ENCODE measurements at regions not wholly inside any gene's neighbourhood (a gene's known extent, or its start where the extent isn't known, plus 50 kb on each side); places are given as distances from the start of the nearest gene placed in this dataset.
"Not testable (repeated sequence)": the region's sequence is repeated elsewhere in the genome, so short reads cannot be mapped to it uniquely, and the experiment has no call there.

DNA sequence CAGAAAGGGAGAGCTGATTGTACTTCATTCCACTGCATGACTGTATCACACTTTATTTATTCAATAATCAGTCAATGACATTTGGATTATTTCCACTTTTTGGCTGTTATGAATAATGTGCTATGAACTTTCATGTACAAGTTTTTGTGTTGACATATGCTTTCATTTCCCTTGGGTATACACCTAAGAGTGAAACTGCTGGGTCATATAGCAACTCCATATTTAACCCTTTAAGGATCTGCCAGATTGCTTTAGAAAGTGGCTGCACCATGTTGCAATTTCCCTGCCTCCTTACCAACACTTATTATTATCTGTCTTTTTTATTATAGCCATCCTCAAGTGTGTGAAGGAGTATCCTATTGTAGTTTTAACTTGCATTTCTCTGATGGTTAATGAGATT is 108.8 kb upstream of the KCNK1 start:
- no peak for DNase-seq (ENCODE audit: low read depth in 1 of 2, low spot score in 1 of 2)
- no peaks in the 10 kb centered on the region for H3K36me3 ChIP-seq
- no peaks in the 10 kb centered on the region for H3K4me1 ChIP-seq (ENCODE audit: low read depth)
- H3K27me3 ChIP-seq = no peaks in the 10 kb centered on the region
- no peak overlapping the region for H3K27ac ChIP-seq
- no peak for TF ChIP-seq CTCF (IDR thresholded peaks at IDR 0.05; ENCODE audit: low read depth, low read length)
- no peak overlapping the region for H3K4me3 ChIP-seq
- no peaks in the 10 kb centered on the region for H3K9me3 ChIP-seq (ENCODE audit: low read depth)

GRCh38 chr1:233505889-233506288 is 108.0 kb upstream of the KCNK1 start:
- not testable (repeated sequence) for H3K36me3 ChIP-seq

DNA sequence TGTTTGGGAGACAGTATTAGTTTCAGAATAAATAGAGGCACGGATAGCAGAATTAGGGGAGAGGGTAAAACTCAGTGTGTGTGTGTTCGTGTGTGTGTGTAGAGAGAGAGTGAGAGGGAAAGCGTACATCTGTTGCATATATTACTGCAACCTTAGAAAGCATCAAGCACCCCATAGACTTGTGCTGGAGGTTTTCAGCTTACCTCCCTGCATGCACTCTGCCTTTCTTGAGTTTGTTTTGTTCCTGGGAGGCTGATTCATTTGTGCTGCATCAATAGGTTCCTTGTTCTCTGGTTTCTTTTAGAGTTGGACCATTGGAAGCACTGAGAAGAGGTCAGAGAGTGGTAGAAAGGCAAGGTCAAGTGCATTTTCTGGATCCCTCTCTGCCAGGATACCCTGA is 104.4 kb upstream of the KCNK1 start:
- TF ChIP-seq CTCF (IDR thresholded peaks at IDR 0.05; ENCODE audit: low read depth, low read length) = no peak
- H3K27ac ChIP-seq = no peak overlapping the region
- no peak for DNase-seq (ENCODE audit: low read depth in 1 of 2, low spot score in 1 of 2)
- H3K4me3 ChIP-seq = no peak overlapping the region
- no peaks in the 10 kb centered on the region for H3K36me3 ChIP-seq
- no peaks in the 10 kb centered on the region for H3K4me1 ChIP-seq (ENCODE audit: low read depth)
- H3K27me3 ChIP-seq = no peaks in the 10 kb centered on the region
- no peaks in the 10 kb centered on the region for H3K9me3 ChIP-seq (ENCODE audit: low read depth)

More at GRCh38 chr1:233505889-233506288, 108.0 kb upstream of the KCNK1 start:
- not testable (repeated sequence) for DNase-seq (ENCODE audit: low read depth in 1 of 2, low spot score in 1 of 2); H3K4me3 ChIP-seq; H3K27ac ChIP-seq; H3K9me3 ChIP-seq (ENCODE audit: low read depth); H3K27me3 ChIP-seq; H3K4me1 ChIP-seq (ENCODE audit: low read depth)

DNA sequence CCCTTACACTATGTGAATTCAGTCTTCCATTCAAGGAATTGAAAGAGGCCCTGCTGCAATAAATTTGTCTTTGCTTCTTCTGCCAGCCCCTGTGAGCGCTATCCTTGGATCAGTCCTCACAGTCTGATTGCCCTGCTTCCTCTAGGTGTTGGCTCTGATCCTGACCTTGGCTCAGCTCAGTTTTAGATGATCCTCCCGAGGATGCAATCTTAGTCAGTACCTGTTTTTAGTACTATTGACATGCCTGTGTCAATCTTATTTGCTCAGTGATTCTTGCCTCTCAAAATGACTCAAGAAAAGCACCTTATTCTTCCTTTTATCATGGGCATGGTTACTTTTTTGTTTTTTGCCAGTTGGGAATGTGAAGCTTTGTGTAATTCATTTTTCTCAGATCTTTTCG is 101.4 kb upstream of the KCNK1 start:
- no peak for DNase-seq (ENCODE audit: low read depth in 1 of 2, low spot score in 1 of 2)
- TF ChIP-seq CTCF (IDR thresholded peaks at IDR 0.05; ENCODE audit: low read depth, low read length) = no peak
- no peaks in the 10 kb centered on the region for H3K9me3 ChIP-seq (ENCODE audit: low read depth)

DNA sequence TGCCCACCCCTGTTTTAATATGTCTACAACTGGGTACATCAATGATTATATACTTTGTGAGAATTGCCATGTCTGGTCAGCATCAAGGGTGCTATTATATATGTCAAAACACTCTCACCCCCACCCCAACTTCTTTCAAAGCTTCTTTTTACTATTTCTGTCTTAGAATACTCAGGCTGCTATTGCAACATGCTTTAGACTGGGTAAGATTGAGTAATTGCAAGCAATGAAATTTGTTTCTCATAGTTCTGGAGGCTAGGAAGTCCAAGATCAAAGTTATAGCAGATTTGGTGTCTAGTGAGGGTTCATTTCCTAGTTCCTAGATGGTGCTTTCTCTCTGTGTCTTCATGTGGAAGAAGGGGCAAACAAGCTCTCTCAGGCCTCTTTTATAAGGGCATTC is 100.5 kb upstream of the KCNK1 start:
- TF ChIP-seq CTCF (IDR thresholded peaks at IDR 0.05; ENCODE audit: low read depth, low read length) = no peak
- no peaks in the 10 kb centered on the region for H3K9me3 ChIP-seq (ENCODE audit: low read depth)
- H3K27ac ChIP-seq = no peak overlapping the region
- H3K4me1 ChIP-seq (ENCODE audit: low read depth) = no peaks in the 10 kb centered on the region
- H3K4me3 ChIP-seq = no peak overlapping the region
- no peak for DNase-seq (ENCODE audit: low read depth in 1 of 2, low spot score in 1 of 2)
- H3K27me3 ChIP-seq = no peaks in the 10 kb centered on the region
- H3K36me3 ChIP-seq = no peaks in the 10 kb centered on the region

More for the DNA sequence above, 101.4 kb upstream of the KCNK1 start:
- H3K4me1 ChIP-seq (ENCODE audit: low read depth) = no peaks in the 10 kb centered on the region
- no peaks in the 10 kb centered on the region for H3K36me3 ChIP-seq
- no peak overlapping the region for H3K4me3 ChIP-seq
- no peaks in the 10 kb centered on the region for H3K27me3 ChIP-seq
- no peak overlapping the region for H3K27ac ChIP-seq

DNA sequence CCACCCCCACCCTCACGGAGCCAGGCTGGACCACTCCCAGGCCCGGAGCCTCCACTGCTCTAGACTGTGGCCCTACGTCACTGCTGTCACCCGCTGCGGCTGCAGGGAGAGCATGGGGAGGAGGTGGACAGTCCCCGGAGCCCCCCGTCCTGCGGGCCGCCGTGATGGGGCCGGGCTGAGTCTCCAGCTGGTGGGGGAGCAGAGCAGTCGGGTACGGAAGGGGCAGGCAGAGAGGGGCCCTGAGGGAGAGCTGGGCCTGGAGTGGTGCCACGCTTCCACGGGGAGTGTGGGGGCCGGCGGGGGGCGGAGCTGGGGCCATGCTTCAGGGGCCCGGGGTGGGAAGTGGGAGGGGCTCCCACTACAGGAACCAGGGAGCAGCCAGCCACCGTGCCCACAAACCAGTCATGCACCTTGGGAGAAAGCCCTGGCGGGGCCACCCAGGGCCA is 98.9 kb upstream of the KCNK1 start:
- DNase-seq (ENCODE audit: low read depth in 1 of 2, low spot score in 1 of 2) = no peak
- no peak overlapping the region for H3K4me3 ChIP-seq
- no peaks in the 10 kb centered on the region for H3K36me3 ChIP-seq
- no peaks in the 10 kb centered on the region for H3K27me3 ChIP-seq
- TF ChIP-seq CTCF (IDR thresholded peaks at IDR 0.05; ENCODE audit: low read depth, low read length) = no peak
- no peaks in the 10 kb centered on the region for H3K4me1 ChIP-seq (ENCODE audit: low read depth)
- no peak overlapping the region for H3K27ac ChIP-seq
- no peaks in the 10 kb centered on the region for H3K9me3 ChIP-seq (ENCODE audit: low read depth)
